ENCODE measurements at regions not wholly inside any gene's neighbourhood (a gene's known extent, or its start where the extent isn't known, plus 50 kb on each side); places are given as distances from the start of the nearest gene placed in this dataset.

DNA sequence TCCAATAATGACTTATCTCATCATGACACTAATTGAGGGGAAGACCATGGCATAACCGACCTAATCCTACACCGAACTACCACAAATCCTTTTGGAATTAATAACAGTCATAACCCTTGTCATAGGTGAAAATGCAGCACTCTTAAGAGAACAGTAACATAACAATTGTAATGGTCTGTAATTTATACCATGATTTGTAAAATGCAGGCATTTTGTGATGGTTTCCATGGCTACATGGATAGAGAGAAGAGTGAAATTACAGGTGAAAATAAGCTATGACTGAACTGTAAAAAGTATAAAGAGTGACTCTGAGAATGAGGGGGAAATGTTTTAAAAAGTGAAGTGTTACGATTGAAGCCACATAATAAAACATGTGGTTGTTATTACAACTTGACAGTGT lies 494.1 kb upstream of the SLC39A10 start:
- TF ChIP-seq, protein P1, sequence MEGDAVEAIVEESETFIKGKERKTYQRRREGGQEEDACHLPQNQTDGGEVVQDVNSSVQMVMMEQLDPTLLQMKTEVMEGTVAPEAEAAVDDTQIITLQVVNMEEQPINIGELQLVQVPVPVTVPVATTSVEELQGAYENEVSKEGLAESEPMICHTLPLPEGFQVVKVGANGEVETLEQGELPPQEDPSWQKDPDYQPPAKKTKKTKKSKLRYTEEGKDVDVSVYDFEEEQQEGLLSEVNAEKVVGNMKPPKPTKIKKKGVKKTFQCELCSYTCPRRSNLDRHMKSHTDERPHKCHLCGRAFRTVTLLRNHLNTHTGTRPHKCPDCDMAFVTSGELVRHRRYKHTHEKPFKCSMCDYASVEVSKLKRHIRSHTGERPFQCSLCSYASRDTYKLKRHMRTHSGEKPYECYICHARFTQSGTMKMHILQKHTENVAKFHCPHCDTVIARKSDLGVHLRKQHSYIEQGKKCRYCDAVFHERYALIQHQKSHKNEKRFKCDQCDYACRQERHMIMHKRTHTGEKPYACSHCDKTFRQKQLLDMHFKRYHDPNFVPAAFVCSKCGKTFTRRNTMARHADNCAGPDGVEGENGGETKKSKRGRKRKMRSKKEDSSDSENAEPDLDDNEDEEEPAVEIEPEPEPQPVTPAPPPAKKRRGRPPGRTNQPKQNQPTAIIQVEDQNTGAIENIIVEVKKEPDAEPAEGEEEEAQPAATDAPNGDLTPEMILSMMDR (IDR thresholded peaks at IDR 0.05; ENCODE audit: poor library complexity), result no peak
- no peak for TF ChIP-seq EZH2 (IDR thresholded peaks at IDR 0.05; ENCODE audit: borderline replicate concordance)

Data from hepatocyte (in vitro differentiated cells).